Left forelimb (tissue), 1 donor: ENCODE measurements at regions not wholly inside any gene's neighbourhood (a gene's known extent, or its start where the extent isn't known, plus 50 kb on each side); places are given as distances from the start of the nearest gene placed in this dataset.

Source experiments
- DNase-seq: peaks from one replicate; pipeline ENCODE4 v3.0.0-alpha.2; 2018; ENCODE audit warnings: low spot score

DNA sequence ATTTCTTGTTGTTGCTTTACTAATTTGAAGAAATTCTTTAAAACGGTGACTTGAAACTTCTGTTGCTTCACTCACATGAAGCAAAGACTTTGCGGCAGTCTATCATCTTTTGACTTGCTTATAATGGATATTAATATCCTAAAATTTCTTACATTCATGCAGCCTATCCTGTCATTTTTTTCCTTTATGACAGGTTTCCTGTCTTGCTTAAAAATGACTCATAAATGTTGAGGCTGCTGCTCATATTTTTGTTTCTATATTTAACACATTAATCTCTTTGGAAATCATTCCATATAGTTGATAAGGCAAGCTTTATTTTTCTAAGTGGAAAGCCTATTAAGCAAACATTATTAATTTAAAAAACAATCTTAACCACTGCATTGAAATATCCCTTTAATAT is 176.6 kb upstream of the GALNTL6 start:
- DNase-seq = no peak

DNA sequence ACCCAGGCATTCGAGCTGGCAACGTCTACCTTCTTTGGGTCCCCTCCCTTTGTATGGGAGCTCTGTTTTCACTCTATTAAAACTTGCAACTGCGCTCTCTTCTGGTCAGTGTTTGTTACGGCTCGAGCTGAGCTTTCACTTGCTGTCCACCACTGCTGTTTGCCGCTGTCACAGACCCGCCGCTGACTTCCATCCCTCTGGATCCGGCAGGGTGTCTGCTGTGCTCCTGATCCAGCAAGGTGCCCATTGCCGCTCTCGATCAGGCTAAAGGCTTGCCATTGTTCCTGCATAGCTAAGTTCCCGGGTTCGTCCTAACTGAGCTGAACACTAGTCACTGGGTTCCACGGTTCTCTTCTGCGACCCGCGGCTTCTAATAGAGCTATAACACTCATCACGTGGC is 183.5 kb upstream of the GALNTL6 start:
- DNase-seq = no peak

DNA sequence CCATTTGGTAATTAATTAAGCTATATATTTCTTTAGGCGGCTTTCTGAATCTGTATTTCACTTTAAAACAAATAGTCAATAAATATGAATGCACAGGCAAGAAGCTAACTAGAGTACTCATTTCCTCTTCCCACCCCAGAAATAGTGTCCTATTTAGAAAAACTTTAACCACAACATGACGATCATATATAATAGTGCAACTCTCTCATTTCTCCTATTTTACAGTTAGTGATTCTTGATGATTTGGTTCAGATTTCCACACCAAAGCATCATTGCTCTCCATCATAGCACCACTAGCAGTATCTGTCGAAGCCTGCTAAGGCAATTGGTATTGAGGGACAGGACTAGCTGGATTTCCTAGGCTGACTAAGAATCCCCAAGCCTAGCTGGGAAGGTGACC is 184.0 kb upstream of the GALNTL6 start:
- no peak for DNase-seq

GRCh38 chr4:171626554-171626953 is 186.7 kb upstream of the GALNTL6 start:
- no peak for DNase-seq

DNA sequence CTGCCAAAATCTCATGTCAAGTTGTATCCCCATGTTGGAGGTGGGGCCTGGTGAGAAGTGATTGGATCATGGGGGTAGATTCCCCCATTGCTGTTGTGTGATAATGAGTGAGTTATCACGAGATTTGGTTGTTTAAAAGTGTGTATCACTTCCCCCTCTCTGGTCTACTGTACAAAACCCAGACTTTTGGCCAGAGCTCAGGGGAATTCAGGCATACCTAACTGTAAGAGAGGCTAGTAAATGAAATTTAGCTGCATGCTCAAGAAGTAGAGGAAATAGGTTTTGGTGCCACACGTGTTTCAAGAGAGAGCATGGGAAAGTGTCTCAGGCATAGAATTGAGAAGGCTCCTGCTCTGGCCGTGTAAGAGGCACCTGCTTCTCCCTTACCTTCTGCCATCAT is 190.5 kb upstream of the GALNTL6 start:
- DNase-seq = no peak

GRCh38 chr4:171621646-171622045 is 191.6 kb upstream of the GALNTL6 start:
- DNase-seq = no peak

GRCh38 chr4:171612907-171613306 is 200.3 kb upstream of the GALNTL6 start:
- DNase-seq = no peak

- no peak for DNase-seq
These were observed 210.4 kb upstream of the GALNTL6 start for GRCh38 chr4:171602638-171603355.

GRCh38 chr4:171601091-171601490 is 212.1 kb upstream of the GALNTL6 start:
- no peak for DNase-seq

DNA sequence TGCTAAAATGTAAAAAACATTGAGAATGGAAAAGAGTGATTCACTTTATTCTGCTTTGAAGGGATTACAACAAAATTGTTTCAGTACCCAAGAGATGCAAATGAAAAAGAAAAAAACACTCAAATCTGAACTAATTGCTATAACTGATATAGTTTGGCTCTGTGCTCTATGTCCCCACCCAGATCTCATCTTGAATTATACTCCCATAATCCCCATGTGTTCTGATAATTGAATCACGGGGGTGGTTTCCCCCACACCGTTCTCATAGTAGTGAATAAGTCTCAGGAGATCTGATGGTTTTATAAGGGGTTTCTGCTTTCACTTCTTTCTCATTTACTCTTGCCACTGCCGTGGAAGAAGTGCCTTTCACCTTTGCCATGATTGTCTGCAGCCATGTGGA is 213.6 kb upstream of the GALNTL6 start:
- no peak for DNase-seq

DNA sequence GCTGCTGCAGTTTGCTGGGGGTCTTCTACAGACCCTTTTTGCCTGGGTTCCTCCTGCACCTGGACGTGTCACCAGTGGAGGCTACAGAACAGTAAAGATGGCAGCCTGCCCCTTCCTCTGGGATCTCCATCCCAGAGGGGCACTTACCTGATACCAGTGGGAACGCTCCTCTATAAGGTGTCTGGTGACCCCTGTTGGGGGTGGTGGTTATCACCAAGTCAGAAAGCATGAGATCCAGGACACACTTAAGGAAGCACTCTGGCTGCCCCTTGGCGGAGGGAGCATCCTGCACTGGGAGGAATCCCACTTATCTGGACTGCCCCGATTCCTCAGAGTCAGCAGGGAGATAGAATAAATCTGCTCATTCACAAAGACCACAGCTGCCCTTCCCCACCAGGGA is 218.9 kb upstream of the GALNTL6 start:
- DNase-seq = no peak

- no peak for DNase-seq
These were observed 222.5 kb upstream of the GALNTL6 start for GRCh38 chr4:171590716-171591115.

DNA sequence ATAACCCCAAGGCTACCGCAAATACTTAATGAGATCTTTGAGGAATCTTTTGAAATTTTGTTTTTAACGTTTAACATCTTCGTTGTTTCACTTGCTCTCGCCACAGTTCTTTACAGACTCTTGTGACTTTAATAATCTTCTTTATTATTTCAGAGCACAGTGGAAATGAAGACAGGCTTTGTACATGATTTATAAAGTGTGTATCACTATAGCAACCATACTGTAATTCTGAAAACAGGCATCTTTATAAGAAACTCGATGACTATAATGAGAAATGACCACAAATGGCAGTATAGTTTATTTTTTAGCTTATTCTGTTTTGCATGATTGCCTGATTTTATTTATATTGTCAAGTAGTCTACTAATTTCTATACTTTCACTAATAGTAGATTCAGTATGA is 224.4 kb upstream of the GALNTL6 start:
- DNase-seq = no peak

DNA sequence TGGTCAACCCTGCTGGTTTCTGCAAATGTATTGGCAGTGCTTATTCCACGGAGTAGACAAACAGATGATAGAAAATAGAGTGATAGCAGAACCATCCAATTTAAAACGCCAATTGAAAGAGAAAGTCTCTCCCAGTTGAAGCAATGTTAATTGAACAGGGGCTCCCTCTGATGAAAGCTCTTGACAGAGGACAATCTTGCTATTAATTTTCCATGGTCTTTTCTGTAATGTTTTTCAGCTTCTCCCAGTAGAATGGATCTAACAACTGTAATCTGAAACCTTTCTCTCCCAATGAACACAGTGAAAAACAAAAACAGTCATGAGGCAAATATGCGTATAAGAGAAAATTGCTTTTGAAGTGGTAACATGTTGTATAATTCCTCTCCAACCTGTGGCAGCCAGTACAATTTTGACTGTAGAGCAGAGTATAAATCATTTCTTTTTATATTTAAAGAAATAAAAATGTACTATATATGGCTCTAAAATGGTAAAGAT is 225.1 kb upstream of the GALNTL6 start:
- no peak for DNase-seq

GRCh38 chr4:171583790-171584189 is 229.4 kb upstream of the GALNTL6 start:
- no peak for DNase-seq

GRCh38 chr4:171582961-171583581 is 230.1 kb upstream of the GALNTL6 start:
- DNase-seq = no peak

DNA sequence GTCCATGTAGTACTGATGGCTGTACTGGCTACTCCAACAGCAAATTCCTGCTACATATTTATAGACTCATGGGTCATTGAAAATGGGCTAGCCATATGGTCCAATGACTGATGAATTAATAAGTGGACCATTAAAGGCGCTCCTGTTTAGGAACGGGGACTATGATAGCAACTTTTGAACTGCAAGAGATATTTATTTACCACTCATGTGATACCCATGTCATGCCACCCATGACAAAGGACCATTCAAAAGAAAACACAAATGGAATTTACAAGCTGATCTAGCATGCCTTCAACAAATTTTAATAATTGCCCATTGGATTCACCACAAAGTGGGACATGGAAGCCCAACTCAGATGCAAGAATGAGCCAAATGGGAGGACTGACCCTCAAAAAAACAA is 240.0 kb upstream of the GALNTL6 start:
- no peak for DNase-seq

DNA sequence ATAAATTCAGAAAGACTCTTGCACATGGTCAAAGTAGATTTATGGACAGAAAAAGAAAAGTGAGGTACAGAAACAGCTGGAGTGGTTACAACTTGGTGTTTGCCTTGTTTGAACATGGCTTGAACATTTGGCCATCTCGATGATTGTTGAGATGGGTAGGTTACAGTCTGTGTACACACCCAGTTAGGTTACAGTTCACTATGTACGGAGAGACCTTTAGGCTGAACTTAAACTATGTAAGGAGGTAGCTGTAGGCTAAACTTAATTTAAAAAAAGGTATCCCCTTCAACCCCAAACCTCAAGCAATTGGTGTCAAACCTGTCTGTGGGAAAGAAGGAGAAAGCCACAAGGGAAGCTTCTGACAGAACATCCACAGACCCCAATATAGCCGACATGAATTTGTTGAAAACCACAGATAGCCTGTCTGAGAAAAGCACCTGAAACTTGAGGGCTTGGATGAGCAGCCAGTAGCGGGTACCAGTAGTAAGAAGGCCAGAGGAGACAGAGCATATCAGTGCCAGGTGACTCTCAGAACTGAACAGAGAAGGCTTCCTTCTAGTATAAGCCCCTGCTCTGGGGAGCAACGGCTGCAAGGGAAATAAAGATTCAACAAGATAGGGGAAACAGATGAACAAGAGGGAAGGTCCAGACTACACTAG is 247.9 kb upstream of the GALNTL6 start:
- DNase-seq = no peak

DNA sequence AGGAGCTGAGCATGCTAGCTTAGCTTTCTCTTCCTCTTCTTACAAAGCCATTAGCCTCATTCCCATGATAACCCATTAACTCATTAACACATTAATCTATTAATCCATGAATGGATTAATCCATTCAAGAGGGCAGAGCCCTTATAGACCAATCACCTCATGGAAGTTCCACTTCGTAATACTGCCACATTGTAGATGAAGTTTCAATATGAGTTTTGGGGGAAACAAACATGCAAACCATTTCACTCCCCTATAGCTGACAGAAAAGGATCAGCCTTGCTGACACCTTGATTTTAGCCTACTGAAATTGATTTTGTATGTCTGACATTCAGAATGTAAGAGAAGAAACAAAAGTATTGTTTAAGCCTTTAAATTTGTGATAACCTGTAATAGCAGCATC is 251.8 kb upstream of the GALNTL6 start:
- no peak for DNase-seq

GRCh38 chr4:171553961-171554360 is 259.2 kb upstream of the GALNTL6 start:
- DNase-seq = no peak

DNA sequence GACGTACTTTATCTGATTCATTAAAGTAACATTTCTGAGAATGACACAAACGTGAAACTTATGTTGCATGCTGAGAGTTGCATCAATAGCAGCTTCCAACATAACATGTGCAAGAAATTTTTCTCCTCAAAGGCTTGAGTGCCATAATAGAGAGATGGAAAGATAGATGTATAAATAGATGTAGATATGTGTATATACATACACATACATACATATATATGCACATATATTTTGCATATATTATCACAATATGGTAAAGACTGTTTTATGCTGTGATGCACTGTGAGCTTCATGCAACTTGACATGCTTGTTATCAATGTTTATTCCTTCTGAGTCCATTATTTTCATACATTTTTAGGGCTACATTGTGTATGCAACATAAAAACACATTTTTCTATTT is 270.6 kb upstream of the GALNTL6 start:
- DNase-seq = no peak

- DNase-seq = no peak
These were observed 274.6 kb upstream of the GALNTL6 start for GRCh38 chr4:171538601-171539100.

DNA sequence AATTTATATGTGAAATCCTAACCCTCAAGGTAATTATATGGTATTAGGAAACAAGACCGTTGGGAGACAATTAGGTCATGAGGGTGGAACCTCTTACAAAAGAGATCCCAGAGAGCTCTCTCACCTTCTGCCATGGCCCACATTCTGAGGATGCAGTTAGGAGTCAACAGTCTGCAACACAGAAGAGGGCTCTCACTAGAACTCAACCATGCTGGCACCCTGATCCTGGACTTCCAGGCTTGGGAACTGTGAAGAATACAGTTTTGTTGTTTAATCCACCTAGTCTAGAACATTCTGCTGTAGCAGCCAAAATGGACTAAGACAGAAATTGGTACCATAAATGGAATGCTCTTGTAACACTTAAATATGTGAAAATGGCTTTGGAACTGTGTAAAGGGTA is 278.8 kb upstream of the GALNTL6 start:
- no peak for DNase-seq
